GM18870 (cell line): ENCODE measurements at regions not wholly inside any gene's neighbourhood (a gene's known extent, or its start where the extent isn't known, plus 50 kb on each side); places are given as distances from the start of the nearest gene placed in this dataset.
"Not testable (repeated sequence)": the region's sequence is repeated elsewhere in the genome, so short reads cannot be mapped to it uniquely, and the experiment has no call there.

ENCODE experiments used
- ATAC-seq: cut with Tn5 transposase; IDR thresholded peaks from one replicate; pipeline ENCODE4 v1.9.1; 2021; ENCODE audit warnings: moderate library complexity; ENCODE audit not compliant: unreplicated experiment

- no peak for ATAC-seq
Measured at GRCh38 chr6:164099269-164099865, 684.8 kb downstream of the QKI start.

- ATAC-seq = no peak
Measured at GRCh38 chr6:164098857-164099267, 684.3 kb downstream of the QKI start.

GRCh38 chr6:164097551-164098398 is 683.3 kb downstream of the QKI start:
- no peak for ATAC-seq

- ATAC-seq = no peak
Measured at GRCh38 chr6:164097056-164097455, 682.5 kb downstream of the QKI start.

GRCh38 chr6:164095056-164095455 is 680.5 kb downstream of the QKI start:
- ATAC-seq = no peak

GRCh38 chr6:164087870-164088269 is 673.4 kb downstream of the QKI start:
- no peak for ATAC-seq

- no peak for ATAC-seq
Measured at GRCh38 chr6:164087211-164087610, 672.7 kb downstream of the QKI start.

GRCh38 chr6:164086076-164086887 is 671.8 kb downstream of the QKI start:
- no peak for ATAC-seq

GRCh38 chr6:164085091-164086075 is 670.9 kb downstream of the QKI start:
- no peak for ATAC-seq

- no peak for ATAC-seq
Measured at GRCh38 chr6:164079275-164079600, 664.7 kb downstream of the QKI start.

- ATAC-seq = no peak
Measured at GRCh38 chr6:164078532-164079274, 664.2 kb downstream of the QKI start.

- not testable (repeated sequence) for ATAC-seq
Measured at GRCh38 chr6:164076818-164077532, 662.5 kb downstream of the QKI start.

- no peak for ATAC-seq
Measured at GRCh38 chr6:164075981-164076615, 661.6 kb downstream of the QKI start.

GRCh38 chr6:164072240-164072666 is 657.7 kb downstream of the QKI start:
- ATAC-seq = no peak

- no peak for ATAC-seq
Measured at GRCh38 chr6:164069350-164069990, 655.0 kb downstream of the QKI start.

GRCh38 chr6:164068527-164068926 is 654.0 kb downstream of the QKI start:
- no peak for ATAC-seq

- ATAC-seq = no peak
Measured at GRCh38 chr6:164066766-164067165, 652.2 kb downstream of the QKI start.

- ATAC-seq = no peak
Measured at GRCh38 chr6:164066335-164066734, 651.8 kb downstream of the QKI start.
